GM21619 (cell line): ENCODE measurements at regions not wholly inside any gene's neighbourhood (a gene's known extent, or its start where the extent isn't known, plus 50 kb on each side); places are given as distances from the start of the nearest gene placed in this dataset.
A peak's percentile ranks its signal among the peaks of the same experiment; 100 is the strongest.
"Not testable (repeated sequence)": the region's sequence is repeated elsewhere in the genome, so short reads cannot be mapped to it uniquely, and the experiment has no call there.

Experiments used
- ATAC-seq: cut with Tn5 transposase; IDR thresholded peaks from one replicate; pipeline ENCODE4 v1.9.1; 2021; ENCODE audit not compliant: unreplicated experiment

DNA sequence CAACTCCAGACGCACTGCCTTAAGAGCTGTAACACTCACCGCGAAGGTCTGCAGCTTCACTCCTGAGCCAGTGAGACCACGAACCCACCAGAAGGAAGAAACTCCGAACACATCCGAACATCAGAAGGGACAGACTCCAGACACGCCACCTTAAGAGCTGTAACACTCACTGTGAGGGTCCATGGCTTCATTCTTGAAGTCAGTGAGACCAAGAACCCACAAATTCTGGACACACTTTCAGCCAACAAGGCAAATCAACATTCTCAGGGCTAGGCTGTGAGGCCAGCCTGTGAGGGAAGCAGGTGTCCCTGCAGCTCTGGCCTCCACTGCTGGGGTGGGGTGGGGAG, 275.3 kb downstream of the ADGRD1 start:
- ATAC-seq = not testable (repeated sequence)

- no peak for ATAC-seq
Measured at GRCh38 chr12:131229426-131230339, 276.0 kb downstream of the ADGRD1 start.

GRCh38 chr12:131230340-131231031, 276.8 kb downstream of the ADGRD1 start:
- no peak for ATAC-seq

DNA sequence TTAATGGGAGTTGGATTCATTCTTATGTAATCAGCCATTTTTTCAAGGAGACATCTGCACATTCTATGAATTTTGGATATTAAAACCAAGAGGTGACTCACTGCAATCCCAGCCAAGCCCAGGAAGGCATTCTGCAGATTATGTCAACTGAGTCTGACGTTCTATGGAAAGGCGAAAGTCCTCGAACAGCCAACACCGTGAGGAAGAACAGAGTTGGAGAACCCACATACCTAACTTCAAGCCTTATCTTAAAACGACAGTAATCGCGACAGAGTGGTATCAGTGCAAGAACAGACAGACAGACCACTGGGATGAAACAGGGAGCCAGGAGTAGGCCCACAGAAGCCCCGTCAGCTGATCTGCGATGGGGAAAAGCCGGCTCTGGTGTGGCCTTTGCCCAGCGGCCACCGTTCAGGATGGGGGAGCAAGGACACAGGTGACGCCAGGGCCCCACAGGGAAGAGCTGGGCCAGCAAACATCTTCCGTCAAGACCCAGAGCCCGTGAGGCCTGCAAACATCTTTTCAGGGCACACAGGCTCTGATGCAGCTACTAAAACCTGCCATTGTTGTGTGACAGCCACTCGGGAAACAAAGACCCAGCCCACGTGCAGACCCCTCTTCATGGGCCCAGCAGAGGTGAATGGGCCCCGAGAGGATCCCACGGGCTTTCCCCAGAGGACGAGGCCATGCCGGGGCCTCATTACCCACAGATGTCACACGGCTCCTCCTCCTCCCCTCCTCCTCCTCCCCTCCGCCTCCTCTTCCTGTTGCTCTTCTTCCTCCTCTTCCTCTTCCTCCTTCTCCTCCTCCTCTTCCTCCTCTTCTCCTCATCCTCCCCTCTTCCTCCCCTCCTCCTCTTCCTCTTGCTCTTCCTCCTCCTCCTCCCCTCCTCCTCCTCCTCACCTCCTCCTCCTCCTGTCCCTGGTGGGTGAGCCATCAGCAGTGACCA, 277.6 kb downstream of the ADGRD1 start:
- ATAC-seq = no peak

- no peak for ATAC-seq
Measured at GRCh38 chr12:131232036-131232435, 278.3 kb downstream of the ADGRD1 start.

DNA sequence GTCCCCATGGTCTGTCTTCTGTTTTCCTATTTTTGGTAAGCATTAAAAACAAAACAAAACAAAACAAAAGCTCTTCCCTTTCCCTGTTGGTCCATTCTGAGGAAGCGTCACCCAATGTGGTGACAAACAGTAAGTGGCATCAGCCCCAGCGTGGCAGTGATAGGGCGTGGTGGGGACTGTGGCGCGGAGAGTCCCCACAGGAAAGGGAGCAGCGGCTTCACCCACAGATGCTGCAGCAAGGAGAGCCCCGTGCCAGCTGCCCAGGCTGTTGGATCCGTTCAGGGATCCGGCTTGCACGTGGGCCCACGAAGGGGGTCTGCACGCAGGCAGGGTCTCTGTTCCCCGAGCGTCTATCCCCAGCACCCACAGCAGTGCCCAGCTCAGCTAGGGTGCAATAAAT, 279.2 kb downstream of the ADGRD1 start:
- not testable (repeated sequence) for ATAC-seq

DNA sequence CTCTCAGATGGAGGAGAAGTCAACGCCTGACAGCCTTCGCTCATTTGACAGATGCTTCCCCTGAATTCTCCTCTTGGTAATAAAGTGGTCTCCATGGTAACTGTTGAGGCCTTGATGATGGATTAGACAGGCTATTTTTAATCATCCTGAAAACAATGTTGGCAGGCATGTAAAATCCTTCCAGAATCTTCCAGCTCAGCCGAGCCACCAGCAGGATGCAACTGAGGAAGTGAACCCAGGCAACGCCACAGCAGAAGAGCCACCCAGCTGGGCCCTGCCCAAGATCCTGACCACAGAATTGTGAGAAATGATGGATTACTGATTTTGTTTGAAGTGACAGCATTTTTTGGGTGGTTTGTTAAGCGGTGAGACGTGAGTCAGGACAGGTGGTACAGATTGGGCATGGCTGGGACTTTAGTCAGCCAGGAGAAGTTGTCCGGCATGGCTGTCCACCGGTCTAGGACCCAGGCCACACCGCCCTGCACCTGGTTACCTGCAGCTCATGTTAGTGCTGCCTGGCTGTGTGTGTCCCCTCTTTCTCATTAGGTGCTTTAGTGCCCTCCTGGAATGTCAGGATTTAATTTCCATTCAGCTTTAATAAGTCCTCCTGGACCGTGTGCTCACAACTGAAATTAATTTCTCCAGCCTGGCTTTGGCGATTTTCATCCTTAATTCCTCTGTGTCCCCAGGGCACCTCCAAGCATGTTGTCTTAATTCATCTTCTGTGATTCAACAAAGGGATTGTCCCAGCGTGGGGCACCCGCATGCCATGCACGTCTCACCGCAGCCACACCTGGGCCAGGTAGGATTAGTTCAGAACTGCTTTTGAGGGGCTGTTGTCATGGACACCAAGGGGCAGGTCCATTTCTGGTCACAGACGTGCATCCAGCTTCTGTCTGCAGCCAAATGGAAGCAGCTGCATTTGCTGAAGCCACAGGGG, 280.4 kb downstream of the ADGRD1 start:
- ATAC-seq = not testable (repeated sequence)

DNA sequence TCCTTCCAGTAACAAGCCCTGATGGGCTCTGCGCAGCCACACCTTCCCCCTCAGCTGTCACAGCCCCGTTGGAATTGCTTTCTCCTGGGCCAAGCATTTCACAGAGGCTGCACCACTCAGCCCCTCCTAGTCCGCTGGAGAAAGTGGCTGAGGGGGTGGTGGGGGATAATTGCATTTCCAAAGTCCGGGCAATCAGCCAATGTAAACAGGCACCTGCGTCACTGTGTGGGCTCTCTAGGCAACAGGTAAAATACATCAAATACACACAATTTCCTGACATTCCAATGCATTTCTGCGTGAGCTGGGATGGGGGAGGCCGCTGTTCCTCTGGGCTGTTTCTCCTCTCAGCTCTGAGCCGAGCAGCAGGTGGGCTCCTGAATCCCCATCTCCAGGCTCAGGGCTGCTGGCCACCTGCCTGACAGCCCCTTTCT, 281.1 kb downstream of the ADGRD1 start:
- not testable (repeated sequence) for ATAC-seq

DNA sequence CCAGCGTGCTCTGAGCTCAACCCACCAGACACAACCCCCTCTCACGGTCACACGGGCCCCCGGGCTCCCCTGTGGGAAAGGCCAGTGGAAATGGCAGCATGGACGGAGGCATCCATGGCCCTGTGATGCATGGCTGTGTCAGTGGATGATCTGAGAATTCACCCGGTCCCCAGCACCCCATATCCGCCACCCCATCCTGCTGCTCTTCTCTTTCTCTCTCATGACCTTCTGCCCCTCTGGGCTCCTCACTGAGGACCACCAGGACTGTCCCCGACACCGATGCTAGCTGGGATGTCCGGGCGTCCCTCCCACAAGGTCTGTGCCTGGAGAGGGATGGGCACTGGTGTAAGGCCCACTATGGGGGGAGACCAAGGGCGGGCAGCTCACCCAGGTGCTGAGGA, 282.2 kb downstream of the ADGRD1 start:
- no peak for ATAC-seq

DNA sequence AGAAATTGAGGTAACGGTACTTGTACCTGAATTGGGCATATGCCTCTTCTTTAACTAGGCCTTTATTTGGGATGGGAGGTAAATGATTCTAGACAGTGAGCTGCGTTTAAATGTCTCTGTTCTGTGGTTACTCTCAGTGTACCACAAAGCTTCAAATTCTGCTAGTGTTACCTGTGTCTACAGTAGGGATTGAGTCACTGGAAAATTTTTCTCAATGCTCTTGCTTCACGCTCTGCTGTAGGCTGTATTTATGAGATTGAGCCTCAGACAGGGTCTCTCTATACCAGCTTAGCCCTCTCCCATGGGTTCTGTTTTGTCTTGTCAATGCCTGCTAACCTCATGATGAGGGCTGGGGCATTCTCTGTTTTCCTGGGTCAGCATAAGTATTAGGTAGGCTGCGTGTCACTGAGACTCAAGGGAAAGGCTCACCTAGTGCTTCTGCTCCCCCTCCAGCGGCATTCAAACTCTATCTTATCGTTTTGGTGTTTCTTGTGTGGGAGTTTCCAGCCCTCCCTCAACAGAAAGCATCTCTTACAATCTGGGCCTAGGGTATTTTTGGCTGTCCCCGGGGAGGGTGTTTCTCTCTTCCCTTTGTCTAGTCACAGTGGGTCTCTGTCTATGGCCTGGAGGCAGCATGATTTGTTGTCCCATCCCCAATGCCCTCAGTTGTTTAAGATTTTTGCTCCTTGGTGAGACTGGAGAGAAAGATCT, 285.8 kb downstream of the ADGRD1 start:
- peak; percentile 72 for ATAC-seq

- no peak for ATAC-seq
Measured at GRCh38 chr12:131241517-131241916, 287.8 kb downstream of the ADGRD1 start.

GRCh38 chr12:131242741-131243496, 289.2 kb downstream of the ADGRD1 start:
- no peak for ATAC-seq

DNA sequence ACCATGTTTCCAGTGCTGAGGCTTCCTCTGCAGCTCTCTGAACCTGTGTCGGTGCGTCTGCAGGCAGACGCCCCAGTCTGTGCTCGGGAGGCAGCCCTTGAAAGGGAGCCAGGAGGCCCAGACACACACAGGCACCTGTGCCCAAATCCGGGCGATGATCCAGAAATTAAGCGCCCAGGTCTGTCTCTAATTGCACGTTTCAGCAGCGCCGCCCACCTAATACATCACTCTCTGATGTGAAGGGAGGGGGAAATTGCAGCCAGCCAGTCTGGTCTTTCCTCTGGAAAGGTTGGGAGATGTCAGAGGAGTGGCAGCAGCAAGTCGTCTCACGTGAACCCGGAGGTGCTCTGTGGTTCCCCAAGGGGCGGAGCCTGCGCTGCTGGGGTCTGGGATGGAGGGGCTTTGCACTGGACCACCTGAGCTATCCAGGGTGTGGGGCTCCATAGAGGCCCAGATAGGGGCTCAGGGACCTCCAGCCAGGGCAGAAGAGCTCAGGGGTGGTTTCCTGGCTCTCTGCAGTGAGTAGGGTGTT, 290.5 kb downstream of the ADGRD1 start:
- ATAC-seq = not testable (repeated sequence)

- not testable (repeated sequence) for ATAC-seq
Measured at GRCh38 chr12:131245161-131245560, 291.5 kb downstream of the ADGRD1 start.

DNA sequence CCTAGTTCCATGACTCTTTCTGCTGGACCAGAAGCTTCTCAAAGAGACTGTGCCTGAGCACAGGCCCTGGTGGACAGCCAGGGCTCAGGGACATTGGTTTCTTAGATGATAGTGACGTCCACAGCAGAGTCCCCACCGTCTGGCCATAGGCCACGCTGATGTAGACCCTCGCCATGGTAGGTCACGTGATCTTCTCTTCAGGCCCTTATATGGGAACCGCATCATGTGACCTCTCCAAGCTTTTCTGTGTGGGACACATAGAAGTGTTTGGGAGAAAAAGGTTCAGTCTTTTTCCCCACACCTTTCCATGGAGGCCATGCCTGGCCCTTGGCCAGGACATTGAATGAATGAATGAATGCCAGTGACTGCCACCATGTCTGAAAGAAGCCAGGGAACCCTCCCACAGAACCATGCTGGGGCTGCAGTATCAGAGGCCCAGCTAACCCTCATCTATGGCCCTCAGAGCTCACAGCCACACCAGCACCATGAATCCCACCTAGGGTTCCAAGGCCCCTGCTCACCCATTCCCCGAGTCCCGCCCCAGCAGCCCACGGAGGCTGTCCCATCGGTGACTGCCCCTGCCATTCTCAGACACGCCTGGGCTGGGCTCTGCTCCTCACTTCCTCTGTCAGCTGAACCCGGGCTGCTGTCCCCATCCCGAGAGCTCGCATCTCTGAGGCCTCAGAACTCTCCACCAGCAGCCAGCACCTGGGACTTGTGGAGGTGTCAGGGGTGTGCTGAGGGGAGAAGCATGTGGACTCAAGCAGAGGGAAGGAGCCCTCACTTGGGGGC, 292.1 kb downstream of the ADGRD1 start:
- ATAC-seq = no peak

- ATAC-seq = not testable (repeated sequence)
Measured at GRCh38 chr12:131247026-131247725, 293.5 kb downstream of the ADGRD1 start.

DNA sequence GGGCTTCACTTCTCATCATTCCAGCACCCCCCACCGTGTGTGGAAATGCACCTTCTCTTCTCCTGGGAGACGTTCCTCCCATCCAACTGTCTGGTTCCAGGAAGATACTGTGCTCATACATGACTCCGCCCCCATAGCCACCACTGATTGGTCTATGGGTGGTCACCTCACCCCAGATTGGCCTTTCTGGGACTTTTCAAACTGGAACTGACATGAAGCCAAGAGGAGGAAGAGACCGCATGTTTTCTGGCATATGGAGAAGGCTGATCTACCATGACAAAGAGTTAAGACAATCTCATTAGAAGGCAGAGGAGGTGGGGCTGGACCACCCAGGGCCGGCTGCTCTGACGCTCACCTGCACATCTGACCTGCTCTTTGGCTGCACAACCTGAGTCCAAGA, 294.2 kb downstream of the ADGRD1 start:
- ATAC-seq = not testable (repeated sequence)
